ENCODE measurements at regions not wholly inside any gene's neighbourhood (a gene's known extent, or its start where the extent isn't known, plus 50 kb on each side); places are given as distances from the start of the nearest gene placed in this dataset.
"Not testable (repeated sequence)": the region's sequence is repeated elsewhere in the genome, so short reads cannot be mapped to it uniquely, and the experiment has no call there.

DNA sequence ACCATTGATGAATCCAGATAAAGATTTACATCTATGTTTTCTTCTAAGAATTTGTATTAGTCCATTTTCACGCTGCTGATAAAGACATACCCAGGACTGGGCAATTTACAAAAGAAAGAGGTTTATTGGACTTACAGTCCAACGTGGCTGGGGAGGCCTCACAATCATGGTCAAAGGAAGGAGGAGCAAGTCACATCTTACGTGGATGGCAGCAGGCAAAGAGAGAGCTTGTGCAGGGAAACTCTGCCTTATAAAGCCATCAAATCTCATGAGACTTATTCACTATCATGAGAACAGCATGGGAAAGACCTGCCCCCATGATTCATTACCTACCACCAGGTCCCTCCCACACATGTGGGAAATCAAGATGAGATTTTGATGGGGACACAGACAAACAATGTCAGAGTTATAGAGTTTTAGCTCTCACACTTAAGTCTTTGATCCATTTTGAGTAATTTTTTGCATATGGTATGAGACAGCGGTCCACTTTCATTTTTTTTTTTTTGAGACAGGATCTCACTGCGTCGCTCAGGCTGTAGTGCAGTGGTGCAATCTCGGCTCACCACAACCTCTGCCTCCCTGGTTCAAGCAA, 53.5 kb upstream of the JADE2 start:
- not testable (repeated sequence) for H3K4me3 ChIP-seq (ENCODE audit: low read depth, low read length); DNase-seq (ENCODE audit: low read depth)

DNA sequence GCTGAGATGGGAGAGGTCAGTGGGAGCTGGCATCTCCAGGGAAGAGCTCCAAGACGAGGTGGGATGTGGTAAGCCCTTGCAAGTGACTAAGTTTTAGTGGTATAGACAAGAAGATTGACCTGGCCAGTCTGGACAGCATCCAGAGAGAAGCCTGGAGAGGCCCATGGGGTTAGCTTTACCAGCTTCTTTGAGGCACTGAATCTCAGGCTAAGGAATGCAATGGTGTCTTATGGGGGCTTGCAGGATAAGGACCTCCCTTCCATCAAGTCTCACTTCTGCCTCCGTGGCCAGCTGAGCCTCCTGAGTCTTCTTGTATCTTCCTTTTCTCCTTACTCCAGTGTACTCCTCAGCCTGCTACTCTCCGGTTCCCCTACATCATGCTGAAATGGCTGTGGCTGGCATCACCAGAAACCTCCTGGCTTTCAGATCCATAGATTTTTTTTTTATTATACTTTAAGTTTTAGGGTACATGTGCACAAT, 56.5 kb upstream of the JADE2 start:
- TF ChIP-seq, protein P1, sequence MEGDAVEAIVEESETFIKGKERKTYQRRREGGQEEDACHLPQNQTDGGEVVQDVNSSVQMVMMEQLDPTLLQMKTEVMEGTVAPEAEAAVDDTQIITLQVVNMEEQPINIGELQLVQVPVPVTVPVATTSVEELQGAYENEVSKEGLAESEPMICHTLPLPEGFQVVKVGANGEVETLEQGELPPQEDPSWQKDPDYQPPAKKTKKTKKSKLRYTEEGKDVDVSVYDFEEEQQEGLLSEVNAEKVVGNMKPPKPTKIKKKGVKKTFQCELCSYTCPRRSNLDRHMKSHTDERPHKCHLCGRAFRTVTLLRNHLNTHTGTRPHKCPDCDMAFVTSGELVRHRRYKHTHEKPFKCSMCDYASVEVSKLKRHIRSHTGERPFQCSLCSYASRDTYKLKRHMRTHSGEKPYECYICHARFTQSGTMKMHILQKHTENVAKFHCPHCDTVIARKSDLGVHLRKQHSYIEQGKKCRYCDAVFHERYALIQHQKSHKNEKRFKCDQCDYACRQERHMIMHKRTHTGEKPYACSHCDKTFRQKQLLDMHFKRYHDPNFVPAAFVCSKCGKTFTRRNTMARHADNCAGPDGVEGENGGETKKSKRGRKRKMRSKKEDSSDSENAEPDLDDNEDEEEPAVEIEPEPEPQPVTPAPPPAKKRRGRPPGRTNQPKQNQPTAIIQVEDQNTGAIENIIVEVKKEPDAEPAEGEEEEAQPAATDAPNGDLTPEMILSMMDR (conservative IDR thresholded peaks at IDR 0.05; ENCODE audit: low read depth, low read length): no peak
- H3K4me3 ChIP-seq (ENCODE audit: low read depth, low read length): no peak overlapping the region
- no peak for DNase-seq (ENCODE audit: low read depth)

DNA sequence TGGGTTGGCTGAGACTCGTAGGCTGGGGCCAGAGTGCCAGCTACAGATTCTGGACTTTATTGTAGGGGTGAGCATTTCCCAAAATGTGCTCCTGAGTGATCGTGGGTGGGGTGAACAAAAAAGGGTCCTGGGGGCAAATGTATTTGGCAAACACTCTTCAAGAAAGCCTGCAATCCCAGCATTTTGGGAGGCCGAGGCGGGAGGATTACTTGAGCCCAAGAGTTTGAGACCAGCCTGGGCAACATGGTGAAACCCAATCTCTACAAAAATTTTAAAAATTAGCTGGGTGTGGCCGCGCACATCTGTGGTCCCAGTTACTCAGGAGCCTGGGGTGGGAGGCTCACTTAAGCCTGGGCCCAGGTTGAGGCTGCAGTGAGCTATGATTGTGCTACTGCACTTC, 55.5 kb upstream of the CDKN2AIPNL start:
- DNase-seq (ENCODE audit: low read depth): no peak
- TF ChIP-seq, protein P1 (conservative IDR thresholded peaks at IDR 0.05; ENCODE audit: low read depth, low read length): no peak
- no peak overlapping the region for H3K4me3 ChIP-seq (ENCODE audit: low read depth, low read length)

DNA sequence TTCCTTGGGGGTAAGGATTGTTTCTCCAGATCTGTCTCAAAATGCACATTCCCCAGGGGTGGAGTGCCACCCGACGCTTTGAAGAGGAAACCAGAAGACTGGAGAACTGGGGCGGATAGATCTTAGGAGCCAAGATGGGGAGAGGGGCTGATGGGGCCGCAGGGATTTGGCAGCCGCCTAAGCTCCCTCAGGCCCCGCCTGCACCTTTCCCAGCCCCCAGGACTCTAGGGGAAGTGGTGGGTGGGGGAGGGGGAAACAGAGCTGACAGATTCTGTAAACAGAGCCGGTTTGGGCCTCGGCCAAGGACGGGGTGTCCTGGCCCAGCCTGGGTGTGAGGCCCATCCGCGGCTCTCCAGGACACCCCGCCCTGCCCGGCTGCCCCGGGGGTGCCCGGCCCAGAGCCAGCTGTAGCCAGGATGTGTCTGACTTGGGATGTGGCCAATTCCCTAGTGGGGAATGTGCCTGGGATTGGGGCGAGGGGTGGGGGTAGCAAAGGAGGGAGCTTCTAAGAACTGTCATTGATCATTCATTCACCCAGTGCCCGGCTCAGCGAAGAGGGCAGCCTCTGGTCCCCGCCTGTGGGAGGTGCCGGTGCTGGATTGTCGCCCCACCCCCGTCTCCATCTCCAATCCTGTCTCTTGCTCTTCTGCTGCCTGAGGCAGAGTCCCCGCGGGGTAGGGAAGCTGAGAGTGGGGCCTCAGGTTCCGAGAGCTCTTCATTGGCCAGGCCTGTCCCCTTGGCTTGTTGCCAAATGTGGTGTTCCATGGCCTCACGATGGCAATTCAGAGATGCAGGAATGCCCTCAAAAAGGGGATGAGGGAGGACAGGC, 54.8 kb upstream of the CDKN2AIPNL start:
- DNase-seq (ENCODE audit: low read depth): peak; percentile 97
- H3K4me3 ChIP-seq (ENCODE audit: low read depth, low read length): peak overlapping the region; percentile 41
- TF ChIP-seq, protein P1 (conservative IDR thresholded peaks at IDR 0.05; ENCODE audit: low read depth, low read length): no peak

DNA sequence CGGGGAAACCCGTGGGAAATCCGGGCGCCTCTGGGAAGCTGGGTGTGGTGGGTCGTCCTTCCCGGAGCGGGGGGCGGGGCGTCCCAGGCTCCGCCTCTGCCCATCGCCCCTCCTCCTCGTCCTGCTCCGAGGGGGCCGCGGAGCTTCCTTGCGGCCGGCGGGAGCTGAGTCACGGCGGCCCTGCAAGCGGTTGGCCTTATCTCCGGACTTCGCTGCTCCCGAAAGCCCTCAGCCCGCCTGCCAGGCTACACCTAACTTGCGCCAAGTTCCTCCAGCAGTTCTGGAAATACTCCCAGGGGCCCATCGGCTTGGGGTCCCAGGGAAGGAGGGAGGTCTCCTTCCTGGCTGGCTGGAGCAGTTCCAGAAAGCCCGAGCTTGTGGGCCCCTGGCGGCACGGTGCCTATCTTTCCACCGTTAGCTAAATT, 54.1 kb upstream of the CDKN2AIPNL start:
- TF ChIP-seq, protein P1 (conservative IDR thresholded peaks at IDR 0.05; ENCODE audit: low read depth, low read length): peak; percentile 9
- H3K4me3 ChIP-seq (ENCODE audit: low read depth, low read length): peak overlapping the region; percentile 41
- peak; percentile 94 for DNase-seq (ENCODE audit: low read depth)

DNA sequence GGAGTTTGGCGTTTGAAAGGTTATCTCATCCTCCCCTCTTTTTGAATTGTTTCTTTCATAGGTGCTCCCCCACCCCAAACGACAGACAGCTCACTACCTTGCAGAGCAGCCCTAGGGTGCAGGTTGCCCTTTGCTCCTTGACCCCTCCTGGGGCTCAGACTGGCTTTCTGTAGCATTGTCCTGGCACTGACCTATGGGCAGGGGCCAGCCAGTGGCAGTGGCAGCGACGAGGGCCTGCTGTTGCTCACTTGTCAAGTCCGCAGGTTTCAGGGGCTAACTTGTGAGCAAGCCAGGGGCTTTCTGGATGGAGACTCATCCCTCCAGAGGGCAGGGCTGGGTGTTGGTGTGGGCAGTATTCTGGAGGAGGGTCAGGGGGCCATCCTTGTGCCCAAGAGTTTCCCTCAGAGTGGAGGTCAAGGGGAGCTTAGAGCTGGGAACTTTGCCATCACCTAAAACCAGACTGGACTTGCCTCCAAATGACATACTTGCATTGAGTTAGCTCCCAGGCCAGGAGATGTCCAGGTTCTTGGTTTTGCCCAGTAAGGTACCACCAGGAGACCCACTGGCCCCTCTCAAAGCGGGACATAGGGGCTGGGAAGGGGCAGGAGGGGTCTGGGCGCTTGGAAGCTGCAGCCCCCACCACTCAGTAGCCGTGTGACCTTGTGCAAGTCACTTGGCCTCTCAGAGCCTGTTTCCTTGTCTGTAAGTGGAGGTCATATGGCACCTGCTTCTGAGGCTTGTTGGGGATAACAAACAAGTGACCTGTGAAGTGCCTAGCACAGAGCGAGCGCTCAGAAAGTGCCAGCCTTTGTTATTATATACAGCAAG, 53.5 kb upstream of the CDKN2AIPNL start:
- no peak overlapping the region for H3K4me3 ChIP-seq (ENCODE audit: low read depth, low read length)
- no peak for DNase-seq (ENCODE audit: low read depth)
- TF ChIP-seq, protein P1 (conservative IDR thresholded peaks at IDR 0.05; ENCODE audit: low read depth, low read length): no peak

Measured in choroid plexus epithelial cell (primary cell).